Ovary (tissue), 7 donors: ENCODE measurements at regions not wholly inside any gene's neighbourhood (a gene's known extent, or its start where the extent isn't known, plus 50 kb on each side); places are given as distances from the start of the nearest gene placed in this dataset.

Source experiments
- DNase-seq, 5 donors: peaks; one replicate each; pipeline ENCODE4 v3.0.0-alpha.2; 2019 to 2020
- H3K27ac ChIP-seq, 2 donors: fragments of 200-600 bp; one replicate each; pipeline versions ENCODE4 v1.5.1 to v1.8.0; 2019 to 2022
- H3K27me3 ChIP-seq: fragments of 200-600 bp; one replicate; pipeline ENCODE4 v1.8.0; 2022
- H3K36me3 ChIP-seq: fragments of 200-600 bp; sonication (generic); one replicate; pipeline ENCODE4 v1.5.1; 2019
- H3K4me1 ChIP-seq: one replicate; pipeline ENCODE4 v1.8.1; 2013; ENCODE audit warnings: mild to moderate bottlenecking, moderate library complexity; ENCODE audit not compliant: insufficient read depth
- H3K4me3 ChIP-seq: fragments of 200-600 bp; sonication (generic); one replicate; pipeline ENCODE4 v1.5.1; 2017
- H3K9me3 ChIP-seq, 2 donors: fragments of 200-600 bp in 1 of 2; sonication (generic) in 1 of 2; one replicate each; pipeline versions ENCODE4 v1.5.1 to v1.8.1; 2013 to 2019; ENCODE audit warnings: mild to moderate bottlenecking in 1 of 2, moderate library complexity in 1 of 2
- EP300 ChIP-seq: sonication (generic); formaldehyde crosslinking; IDR thresholded peaks from one replicate; pipeline ENCODE4 v1.6.1; 2017; ENCODE audit warnings: antibody characterized with exemption
- POLR2A ChIP-seq: fragments of 450-650 bp; IDR thresholded peaks from one replicate; pipeline ENCODE4 v1.6.1; 2017; ENCODE audit warnings: antibody characterized with exemption, mild to moderate bottlenecking, moderate library complexity
- WGBS, 3 donors: extraction: QIAGEN DNeasy Blood & Tissue Kit in 1 of 3; methylation state at CpG; one replicate each; pipeline versions ENCODE4 v1.1.5 to v1.1.7; 2013 to 2017; 5-methylcytosine and 5-hydroxymethylcytosine counted together
- intact Hi-C, 4 donors: fragments of 100-400 bp; cut with DNase I; formaldehyde crosslinking; loops; one replicate each; pipeline versions ENCODE4 v1.11.0 to v1.15.1; 2022 to 2023
- TF ChIP-seq, protein P1 (sequence below), 3 donors: fragments of 450-650 bp in 2 of 3; fragments of 200-600 bp in 1 of 3; IDR thresholded peaks; one replicate each; pipeline versions ENCODE4 v1.5.1 to v1.8.0; 2016 to 2022; ENCODE audit warnings: antibody characterized with exemption in 3 of 3, mild to moderate bottlenecking in 1 of 3
- donor health status: DM: no; HTN: no; CAD: no; lungs with moderate emphysema.
- donor health status: DM: no; HTN: no; CAD: no.
- donor health status: Bipolar disorder and iron deficiency.
- donor health status: DM: no; HTN: no; CAD: no.
- donor health status: DM: yes; HTN: yes; CAD: no.

DNA sequence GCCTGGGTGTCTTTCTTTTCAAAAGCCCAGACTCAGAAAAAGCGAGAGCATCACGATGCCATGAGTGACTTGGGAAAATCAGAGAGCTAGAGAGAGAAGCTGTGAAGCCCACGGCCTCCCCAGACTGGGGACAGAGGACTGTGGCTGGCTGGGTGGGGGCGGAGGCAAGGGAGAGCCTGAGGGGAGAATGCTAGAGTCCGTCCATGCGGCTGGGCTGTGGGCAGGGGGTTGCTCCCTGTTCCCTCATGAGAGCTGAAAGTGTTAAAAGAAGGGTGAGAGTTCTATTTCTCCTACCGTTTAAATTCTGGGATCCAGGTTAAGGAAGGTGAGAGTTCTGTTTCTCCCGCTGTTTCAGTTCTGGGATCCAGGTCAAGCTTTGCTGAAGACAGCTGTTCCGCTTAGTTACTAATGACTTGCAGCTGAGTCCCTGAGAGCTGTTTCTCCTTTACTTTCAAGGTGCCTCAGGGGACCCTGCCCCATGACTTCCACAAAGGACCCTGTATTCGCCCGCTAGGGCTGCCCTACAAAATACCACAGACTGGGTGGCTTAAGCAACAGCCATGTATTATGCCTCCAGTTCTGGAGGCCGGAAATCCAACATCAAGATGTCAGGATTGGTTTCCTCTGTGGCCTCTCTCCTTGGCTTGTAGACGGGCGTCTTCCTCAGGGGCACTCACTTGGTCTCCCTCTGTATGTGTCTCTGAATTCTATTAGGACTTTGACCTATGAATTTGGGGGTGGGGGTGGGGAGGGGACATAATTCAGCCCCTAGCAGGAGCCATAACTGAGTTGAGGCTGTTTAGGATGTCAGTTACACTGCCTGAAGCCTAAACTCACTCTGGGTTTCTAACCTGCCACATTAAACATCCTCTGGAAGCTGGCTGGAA lies 127.0 kb downstream of the PXDC1 start:
- Histone ChIP-seq H3K36me3 (no peaks in the 10 kb centered on the region), H3K27ac (no peak overlapping the region), H3K27me3 (no peaks in the 10 kb centered on the region), H3K4me3 (no peak overlapping the region), H3K4me1 (no peaks in the 10 kb centered on the region), H3K9me3 (no peaks in the 10 kb centered on the region)
- TF ChIP-seq EP300 (no peak), POLR2A (no peak)
- TF ChIP-seq, protein P1, sequence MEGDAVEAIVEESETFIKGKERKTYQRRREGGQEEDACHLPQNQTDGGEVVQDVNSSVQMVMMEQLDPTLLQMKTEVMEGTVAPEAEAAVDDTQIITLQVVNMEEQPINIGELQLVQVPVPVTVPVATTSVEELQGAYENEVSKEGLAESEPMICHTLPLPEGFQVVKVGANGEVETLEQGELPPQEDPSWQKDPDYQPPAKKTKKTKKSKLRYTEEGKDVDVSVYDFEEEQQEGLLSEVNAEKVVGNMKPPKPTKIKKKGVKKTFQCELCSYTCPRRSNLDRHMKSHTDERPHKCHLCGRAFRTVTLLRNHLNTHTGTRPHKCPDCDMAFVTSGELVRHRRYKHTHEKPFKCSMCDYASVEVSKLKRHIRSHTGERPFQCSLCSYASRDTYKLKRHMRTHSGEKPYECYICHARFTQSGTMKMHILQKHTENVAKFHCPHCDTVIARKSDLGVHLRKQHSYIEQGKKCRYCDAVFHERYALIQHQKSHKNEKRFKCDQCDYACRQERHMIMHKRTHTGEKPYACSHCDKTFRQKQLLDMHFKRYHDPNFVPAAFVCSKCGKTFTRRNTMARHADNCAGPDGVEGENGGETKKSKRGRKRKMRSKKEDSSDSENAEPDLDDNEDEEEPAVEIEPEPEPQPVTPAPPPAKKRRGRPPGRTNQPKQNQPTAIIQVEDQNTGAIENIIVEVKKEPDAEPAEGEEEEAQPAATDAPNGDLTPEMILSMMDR (IDR thresholded peaks at IDR 0.05): no peak
- DNase-seq: no peak
- WGBS, 3 donors: 75 to 85% (median 83%) methylated on average over 14 of the region's 14 CpGs
- intact Hi-C loops: no loop called here

- H3K27me3 ChIP-seq: no peaks in the 10 kb centered on the region
- intact Hi-C loops: no loop called here
- no peaks in the 10 kb centered on the region for H3K9me3 ChIP-seq
- H3K4me1 ChIP-seq: no peaks in the 10 kb centered on the region
- no peak for DNase-seq
- 86 to 87% (median 87%) methylated on average over 28 of the region's 28 CpGs for WGBS, 3 donors
- no peak overlapping the region for H3K27ac ChIP-seq
- H3K36me3 ChIP-seq: no peaks in the 10 kb centered on the region
- TF ChIP-seq POLR2A (no peak), EP300 (no peak)
- TF ChIP-seq, protein P1 (IDR thresholded peaks at IDR 0.05): no peak
- H3K4me3 ChIP-seq: no peak overlapping the region
These were observed 127.9 kb downstream of the PXDC1 start for GRCh38 chr6:3623451-3624249.

- WGBS, 3 donors: 91 to 94% (median 92%) methylated on average over 5 of the region's 5 CpGs
- intact Hi-C loops: no loop called here
- DNase-seq: no peak
These were observed 130.1 kb downstream of the PXDC1 start for GRCh38 chr6:3621411-3621810.

DNA sequence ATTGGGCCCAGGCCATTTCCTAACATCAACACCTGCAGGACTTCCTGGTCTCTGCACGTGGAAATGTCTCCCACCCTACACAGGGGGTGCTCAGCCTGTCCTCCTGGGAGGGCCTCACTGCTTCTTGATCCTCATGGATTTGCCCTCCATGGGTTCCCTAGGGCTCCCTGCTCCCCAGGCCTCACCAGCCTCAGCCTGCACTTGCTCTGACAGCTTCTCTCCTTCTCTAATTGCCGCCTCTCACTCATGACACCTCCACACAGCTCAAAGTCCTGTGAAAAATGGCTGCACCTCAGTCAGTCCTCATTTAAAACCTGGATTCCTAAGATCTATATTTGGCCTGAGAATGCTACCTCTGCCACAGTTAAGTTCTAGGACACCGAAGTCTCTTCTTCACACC lies 130.6 kb downstream of the PXDC1 start:
- TF ChIP-seq EP300 (no peak), POLR2A (no peak)
- TF ChIP-seq, protein P1 (IDR thresholded peaks at IDR 0.05): no peak
- H3K27ac ChIP-seq: no peak overlapping the region
- H3K4me3 ChIP-seq: no peak overlapping the region
- no peaks in the 10 kb centered on the region for H3K9me3 ChIP-seq
- no peak for DNase-seq
- intact Hi-C loops: no loop called here
- no peaks in the 10 kb centered on the region for H3K36me3 ChIP-seq
- WGBS, 3 donors: 84 to 90% (median 85%) methylated on average over 3 of the region's 3 CpGs
- no peaks in the 10 kb centered on the region for H3K27me3 ChIP-seq
- no peaks in the 10 kb centered on the region for H3K4me1 ChIP-seq

More at GRCh38 chr6:3621411-3621810, 130.1 kb downstream of the PXDC1 start:
- no peak overlapping the region for H3K27ac ChIP-seq
- no peaks in the 10 kb centered on the region for H3K27me3 ChIP-seq
- no peaks in the 10 kb centered on the region for H3K9me3 ChIP-seq
- no peaks in the 10 kb centered on the region for H3K4me1 ChIP-seq
- no peaks in the 10 kb centered on the region for H3K36me3 ChIP-seq
- no peak overlapping the region for H3K4me3 ChIP-seq
- TF ChIP-seq, protein P1 (IDR thresholded peaks at IDR 0.05): no peak
- TF ChIP-seq POLR2A (no peak), EP300 (no peak)
